Activated CD4-positive, alpha-beta T cell treated with anti-CD3 and anti-CD28 coated beads, Interleukin-2, amount 50 U/mL, for 24 hours (primary cell): ENCODE measurements at regions not wholly inside any gene's neighbourhood (a gene's known extent, or its start where the extent isn't known, plus 50 kb on each side); places are given as distances from the start of the nearest gene placed in this dataset.
"Not testable (repeated sequence)": the region's sequence is repeated elsewhere in the genome, so short reads cannot be mapped to it uniquely, and the experiment has no call there.

Experiments
- DNase-seq, 2 donors: peaks; one replicate each; pipeline ENCODE4 v3.0.0-alpha.2; 2020; ENCODE audit warnings: low read depth in 1 of 2, low spot score in 1 of 2

DNA sequence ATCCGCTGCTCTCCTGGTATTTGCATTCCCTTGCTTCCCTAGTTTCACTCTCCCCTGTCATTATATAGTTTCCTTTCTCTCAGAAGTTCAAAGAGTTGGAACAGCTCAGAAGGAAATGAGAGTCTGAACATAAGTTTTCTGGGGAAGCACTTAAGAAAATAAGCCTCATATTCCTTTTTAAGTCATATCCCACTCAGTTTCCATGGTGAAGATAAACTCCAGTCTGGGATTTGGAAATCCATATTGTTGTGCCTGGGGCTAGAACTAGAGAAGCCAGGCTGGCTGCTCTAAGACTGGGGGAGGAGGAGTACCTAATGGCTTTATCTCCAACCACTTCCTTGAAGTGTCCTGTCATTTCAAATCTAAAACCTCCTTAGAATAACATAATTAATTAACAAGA, 134.2 kb upstream of the ALCAM start:
- no peak for DNase-seq

- no peak for DNase-seq
Measured at GRCh38 chr3:105233010-105233409, 133.7 kb upstream of the ALCAM start.

GRCh38 chr3:105235221-105235620, 131.5 kb upstream of the ALCAM start:
- DNase-seq: no peak

- DNase-seq: no peak
Measured at GRCh38 chr3:105235785-105236184, 130.9 kb upstream of the ALCAM start.

GRCh38 chr3:105238367-105238766, 128.3 kb upstream of the ALCAM start:
- no peak for DNase-seq

DNA sequence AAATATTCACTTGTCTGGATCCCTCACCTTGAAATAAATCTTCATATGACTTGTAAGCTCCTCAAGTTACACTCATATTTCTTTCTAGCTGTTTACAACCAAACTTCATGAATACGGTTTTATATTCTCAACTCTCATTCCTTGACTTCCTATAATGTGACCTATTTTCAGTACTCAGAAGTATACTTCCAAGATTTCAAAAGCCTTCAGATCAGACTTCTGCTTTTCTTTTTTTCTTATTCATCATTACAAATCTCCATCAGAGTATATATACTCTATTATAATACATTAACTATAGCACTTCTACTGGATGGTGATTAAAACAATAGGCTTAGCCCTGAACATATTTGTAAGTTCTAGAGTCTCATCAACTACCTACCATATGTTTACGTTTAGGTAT, 123.6 kb upstream of the ALCAM start:
- DNase-seq: no peak

GRCh38 chr3:105246536-105246935, 120.2 kb upstream of the ALCAM start:
- DNase-seq: no peak

DNA sequence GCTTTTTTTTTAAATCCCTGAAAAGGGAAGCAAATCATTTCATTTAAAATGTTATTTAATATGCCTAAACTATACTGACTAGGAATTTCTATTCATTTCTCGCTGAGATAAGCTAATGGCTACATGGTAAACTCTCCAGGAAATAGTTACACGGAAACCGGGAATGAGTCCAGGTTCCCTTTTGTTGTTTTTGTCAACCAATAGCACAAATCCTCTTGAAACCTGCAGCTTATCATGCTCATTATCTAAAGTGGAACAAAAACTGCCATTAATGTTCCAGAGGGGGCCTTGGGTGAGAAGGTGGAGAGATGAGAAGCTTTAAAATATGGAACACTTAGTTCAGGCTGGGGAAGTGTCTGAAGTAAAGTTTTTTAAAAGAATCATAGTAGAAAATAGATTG, 113.5 kb upstream of the ALCAM start:
- DNase-seq: no peak

DNA sequence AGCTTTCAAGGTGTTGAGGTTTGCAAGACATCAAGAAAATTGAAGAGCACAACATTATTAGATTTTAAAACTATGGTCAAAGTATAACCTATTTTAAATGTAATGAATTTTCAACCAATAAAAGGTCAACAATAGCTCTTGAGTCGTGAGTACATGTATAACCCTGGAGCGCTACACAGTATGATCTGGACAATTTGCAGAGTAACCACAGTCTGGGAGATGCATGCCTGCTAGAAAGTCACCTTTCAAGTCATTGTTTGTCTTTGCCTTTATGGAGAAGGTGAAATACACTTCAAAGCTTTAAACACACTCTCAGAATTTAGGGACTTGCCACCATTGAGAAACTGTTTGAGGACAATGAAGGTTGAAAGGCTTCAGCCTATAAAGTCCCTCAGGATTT, 112.6 kb upstream of the ALCAM start:
- no peak for DNase-seq

- DNase-seq: no peak
Measured at GRCh38 chr3:105255350-105255749, 111.4 kb upstream of the ALCAM start.

DNA sequence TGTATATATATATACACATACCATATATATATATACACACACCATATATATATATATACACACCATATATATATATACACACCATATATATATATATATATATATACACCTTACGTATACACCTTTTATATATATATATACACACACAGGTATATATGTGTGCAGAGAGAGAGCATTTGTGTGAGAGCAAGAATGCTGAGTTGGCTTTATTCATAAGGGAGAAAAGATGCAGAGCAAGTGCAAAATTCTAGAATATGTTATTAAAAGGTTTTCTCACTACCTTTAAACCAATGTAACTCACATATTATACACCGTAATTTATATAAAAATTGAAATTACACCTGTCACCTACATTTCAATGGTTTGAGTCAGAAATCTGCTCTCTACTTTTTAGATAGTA, 107.2 kb upstream of the ALCAM start:
- no peak for DNase-seq

DNA sequence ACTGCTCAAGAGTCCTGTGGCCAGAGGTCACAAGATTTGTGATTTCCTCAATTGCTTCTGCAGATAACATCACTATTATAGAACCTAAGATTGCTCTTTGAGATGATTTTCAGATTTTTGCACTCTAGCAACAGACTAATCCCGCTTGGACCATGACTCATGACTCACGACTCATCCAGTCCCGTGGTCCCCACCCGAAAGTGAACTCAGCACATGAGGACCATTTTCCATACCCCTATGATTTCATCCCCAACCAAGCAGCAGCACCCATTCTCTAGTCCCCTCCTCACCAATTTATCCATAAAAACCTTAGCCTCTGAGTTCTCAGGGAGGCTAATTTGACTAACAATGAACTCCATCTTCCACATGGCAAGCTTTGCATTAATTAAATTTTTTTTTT, 106.3 kb upstream of the ALCAM start:
- no peak for DNase-seq

- DNase-seq: no peak
Measured at GRCh38 chr3:105274536-105274935, 92.2 kb upstream of the ALCAM start.

- no peak for DNase-seq
Measured at GRCh38 chr3:105274958-105275357, 91.8 kb upstream of the ALCAM start.

DNA sequence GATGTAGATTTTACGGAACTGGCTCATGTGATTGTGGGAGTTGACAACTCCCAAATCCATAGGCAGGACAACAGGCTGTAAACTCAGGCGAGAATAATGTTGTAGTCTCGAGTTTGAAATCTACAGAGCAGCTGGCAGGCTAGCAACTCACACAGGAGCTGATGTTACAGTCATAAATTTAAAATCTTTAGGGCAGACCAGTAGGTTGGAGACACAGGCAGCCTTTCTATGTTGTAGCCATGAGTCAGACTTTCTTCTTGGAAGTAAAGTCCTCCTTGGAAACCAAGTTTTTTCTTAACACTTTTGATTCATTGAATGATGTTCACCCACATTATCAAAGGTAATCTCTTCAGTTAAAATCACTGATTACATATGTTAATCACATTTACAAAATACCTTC, 89.1 kb upstream of the ALCAM start:
- DNase-seq: no peak

DNA sequence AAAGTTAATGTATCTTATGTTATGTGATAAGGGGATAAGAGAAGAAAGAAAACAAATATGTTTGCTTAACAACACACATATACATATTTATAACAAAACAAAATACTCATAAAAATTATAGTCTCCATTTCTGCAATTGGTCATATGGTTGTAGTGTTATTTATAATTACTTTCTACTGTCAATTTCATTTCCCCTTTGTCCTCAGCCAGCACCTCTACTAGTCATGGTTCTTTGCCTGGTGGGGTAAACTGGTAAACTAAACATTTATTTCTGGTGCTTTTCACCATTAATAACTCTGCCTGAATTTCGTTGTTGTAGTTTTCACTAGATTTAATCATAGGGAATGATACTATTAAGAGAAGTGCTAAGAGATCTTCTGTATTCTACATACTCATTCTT, 88.0 kb upstream of the ALCAM start:
- no peak for DNase-seq

DNA sequence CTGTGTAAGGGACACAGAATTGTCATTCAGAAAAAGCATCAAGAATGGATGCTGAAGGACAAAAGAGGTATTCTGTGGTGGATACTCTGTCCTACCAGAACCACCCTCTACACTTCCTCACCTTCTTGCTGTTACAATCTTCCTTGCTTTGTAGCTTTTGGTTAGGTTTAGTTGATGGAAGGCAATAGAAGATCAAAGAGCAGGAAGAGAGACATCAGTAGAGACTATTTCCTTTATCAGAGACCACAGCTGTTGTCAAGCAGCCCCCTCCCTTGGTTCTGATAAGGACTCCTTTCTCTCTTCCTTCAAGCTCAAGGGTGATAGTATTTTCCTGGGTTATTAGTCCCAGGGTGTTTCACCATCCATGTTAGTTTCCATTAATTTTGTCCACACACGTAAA, 84.7 kb upstream of the ALCAM start:
- no peak for DNase-seq

- no peak for DNase-seq
Measured at GRCh38 chr3:105284876-105285275, 81.8 kb upstream of the ALCAM start.

GRCh38 chr3:105285653-105286241, 81.0 kb upstream of the ALCAM start:
- no peak for DNase-seq

DNA sequence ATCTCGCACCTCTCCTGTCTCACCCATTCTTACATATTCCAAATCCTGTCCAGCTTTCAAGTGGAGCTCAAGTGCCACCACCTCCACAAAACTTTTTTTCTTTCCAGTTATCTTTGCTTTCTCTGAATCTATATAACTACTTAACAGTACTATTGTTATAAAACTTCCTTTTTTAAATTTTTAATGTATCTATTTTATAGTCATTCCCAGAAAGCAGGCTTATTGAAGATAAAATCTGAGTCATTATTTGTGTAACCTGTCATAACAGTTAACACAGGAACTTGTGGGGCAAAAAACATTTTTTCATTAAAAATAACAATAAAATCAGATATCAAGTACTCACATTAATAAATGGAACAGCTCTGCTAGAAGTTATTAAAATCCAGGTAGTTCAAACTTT, 73.3 kb upstream of the ALCAM start:
- no peak for DNase-seq

DNA sequence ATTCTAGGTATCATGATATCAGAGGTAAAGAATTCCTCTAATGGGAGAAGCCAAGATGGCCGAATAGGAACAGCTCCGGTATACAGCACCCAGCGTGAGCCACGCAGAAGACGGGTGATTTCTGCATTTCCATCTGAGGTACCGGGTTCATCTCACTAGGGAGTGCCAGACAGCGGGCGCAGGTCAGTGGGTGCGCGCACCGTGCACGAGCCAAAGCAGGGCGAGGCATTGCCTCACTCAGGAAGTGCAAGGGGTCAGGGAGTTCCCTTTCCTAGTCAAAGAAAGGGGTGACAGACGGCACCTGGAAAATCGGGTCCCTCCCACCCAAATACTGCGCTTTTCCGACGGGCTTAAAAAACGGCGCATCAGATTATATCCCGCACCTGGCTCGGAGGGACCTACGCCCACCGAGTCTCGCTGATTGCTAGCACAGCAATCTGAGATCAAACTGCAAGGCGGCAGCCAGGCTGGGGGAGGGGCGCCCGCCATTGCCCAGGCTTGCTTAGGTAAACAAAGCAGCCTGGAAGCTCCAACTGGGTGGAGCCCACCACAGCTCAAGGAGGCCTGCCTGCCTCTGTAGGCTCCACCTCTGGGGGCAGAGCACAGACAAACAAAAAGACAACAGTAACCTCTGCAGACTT, 70.4 kb upstream of the ALCAM start:
- not testable (repeated sequence) for DNase-seq

DNA sequence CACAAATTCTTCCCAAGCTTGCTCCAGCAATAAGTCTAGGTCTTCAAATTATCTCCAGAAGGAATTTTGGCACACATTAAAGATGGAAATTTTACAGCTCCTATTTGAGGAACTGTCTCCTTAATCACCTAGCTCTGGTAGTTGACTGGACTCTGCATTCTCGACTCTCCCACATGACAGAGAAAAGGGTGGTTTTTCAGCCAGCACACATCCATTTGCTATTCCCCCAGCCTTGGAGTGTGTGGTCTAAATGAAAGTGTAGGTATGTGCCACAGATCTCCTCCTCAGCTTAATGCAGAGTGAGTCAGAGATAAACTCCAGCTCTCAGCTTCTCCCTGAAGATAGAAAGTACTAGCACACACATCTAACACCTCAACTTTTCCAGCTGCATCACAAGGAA, 62.2 kb upstream of the ALCAM start:
- DNase-seq: no peak

DNA sequence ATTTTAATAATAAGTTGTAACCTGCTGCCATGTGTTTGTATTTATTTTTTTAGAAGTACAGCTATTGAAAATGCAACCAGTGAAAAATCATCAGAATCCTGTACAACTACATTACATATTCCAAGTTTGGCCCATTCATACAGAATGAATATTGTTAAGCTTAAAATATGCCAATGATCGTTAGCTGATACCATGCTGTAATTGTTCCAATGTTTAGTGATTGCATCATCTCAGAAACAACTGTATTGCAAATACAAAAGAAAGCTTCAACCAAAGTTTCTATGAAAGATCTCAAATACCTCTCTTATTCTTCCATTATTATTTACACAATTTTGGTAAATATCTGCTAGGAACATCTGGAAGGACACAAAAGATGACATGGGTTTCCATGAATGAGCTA, 51.6 kb upstream of the ALCAM start:
- DNase-seq: no peak
